ENCODE measurements at regions not wholly inside any gene's neighbourhood (a gene's known extent, or its start where the extent isn't known, plus 50 kb on each side); places are given as distances from the start of the nearest gene placed in this dataset.
"Not testable (repeated sequence)": the region's sequence is repeated elsewhere in the genome, so short reads cannot be mapped to it uniquely, and the experiment has no call there.

- no peak for DNase-seq (ENCODE audit: low read depth in 2 of 3, low spot score in 1 of 3)
Measured at GRCh38 chr2:146754606-146755005, 1090.2 kb upstream of the ACVR2A start.

- no peak for DNase-seq (ENCODE audit: low read depth in 2 of 3, low spot score in 1 of 3)
Measured at GRCh38 chr2:146748046-146748445, 1096.8 kb upstream of the ACVR2A start.

GRCh38 chr2:146741260-146741659 lies 1103.6 kb upstream of the ACVR2A start:
- no peak for DNase-seq (ENCODE audit: low read depth in 2 of 3, low spot score in 1 of 3)

- no peak for DNase-seq (ENCODE audit: low read depth in 2 of 3, low spot score in 1 of 3)
Measured at GRCh38 chr2:146734821-146735190, 1110.0 kb upstream of the ACVR2A start.

- no peak for DNase-seq (ENCODE audit: low read depth in 2 of 3, low spot score in 1 of 3)
Measured at GRCh38 chr2:146734042-146734820, 1110.6 kb upstream of the ACVR2A start.

- no peak for DNase-seq (ENCODE audit: low read depth in 2 of 3, low spot score in 1 of 3)
Measured at GRCh38 chr2:146730882-146731281, 1113.9 kb upstream of the ACVR2A start.

- no peak for DNase-seq (ENCODE audit: low read depth in 2 of 3, low spot score in 1 of 3)
Measured at GRCh38 chr2:146721486-146721885, 1123.3 kb upstream of the ACVR2A start.

- DNase-seq (ENCODE audit: low read depth in 2 of 3, low spot score in 1 of 3) = no peak
Measured at GRCh38 chr2:146720170-146720569, 1124.7 kb upstream of the ACVR2A start.

GRCh38 chr2:146716591-146716990 lies 1128.2 kb upstream of the ACVR2A start:
- no peak for DNase-seq (ENCODE audit: low read depth in 2 of 3, low spot score in 1 of 3)

- no peak for DNase-seq (ENCODE audit: low read depth in 2 of 3, low spot score in 1 of 3)
Measured at GRCh38 chr2:146709004-146709403, 1135.8 kb upstream of the ACVR2A start.

- no peak for DNase-seq (ENCODE audit: low read depth in 2 of 3, low spot score in 1 of 3)
Measured at GRCh38 chr2:146701183-146701582, 1143.6 kb upstream of the ACVR2A start.

- no peak for DNase-seq (ENCODE audit: low read depth in 2 of 3, low spot score in 1 of 3)
Measured at GRCh38 chr2:146697307-146697706, 1147.5 kb upstream of the ACVR2A start.

GRCh38 chr2:146696787-146697186 lies 1148.0 kb upstream of the ACVR2A start:
- DNase-seq (ENCODE audit: low read depth in 2 of 3, low spot score in 1 of 3) = not testable (repeated sequence)

- DNase-seq (ENCODE audit: low read depth in 2 of 3, low spot score in 1 of 3) = no peak
Measured at GRCh38 chr2:146681991-146682390, 1162.8 kb upstream of the ACVR2A start.

- DNase-seq (ENCODE audit: low read depth in 2 of 3, low spot score in 1 of 3) = no peak
Measured at GRCh38 chr2:146678516-146678915, 1166.3 kb upstream of the ACVR2A start.

GRCh38 chr2:146677280-146677679 lies 1167.5 kb upstream of the ACVR2A start:
- no peak for DNase-seq (ENCODE audit: low read depth in 2 of 3, low spot score in 1 of 3)

GRCh38 chr2:146669735-146670134 lies 1175.1 kb upstream of the ACVR2A start:
- DNase-seq (ENCODE audit: low read depth in 2 of 3, low spot score in 1 of 3) = no peak

- DNase-seq (ENCODE audit: low read depth in 2 of 3, low spot score in 1 of 3) = no peak
Measured at GRCh38 chr2:146666340-146666739, 1178.5 kb upstream of the ACVR2A start.

GRCh38 chr2:146665800-146666199 lies 1179.0 kb upstream of the ACVR2A start:
- no peak for DNase-seq (ENCODE audit: low read depth in 2 of 3, low spot score in 1 of 3)

GRCh38 chr2:146661473-146662096 lies 1183.2 kb upstream of the ACVR2A start:
- DNase-seq (ENCODE audit: low read depth in 2 of 3, low spot score in 1 of 3) = no peak

- no peak for DNase-seq (ENCODE audit: low read depth in 2 of 3, low spot score in 1 of 3)
Measured at GRCh38 chr2:146659976-146660375, 1184.9 kb upstream of the ACVR2A start.

- DNase-seq (ENCODE audit: low read depth in 2 of 3, low spot score in 1 of 3) = no peak
Measured at GRCh38 chr2:146652311-146652710, 1192.5 kb upstream of the ACVR2A start.

GRCh38 chr2:146651361-146651760 lies 1193.5 kb upstream of the ACVR2A start:
- no peak for DNase-seq (ENCODE audit: low read depth in 2 of 3, low spot score in 1 of 3)

All from stimulated activated CD4-positive, alpha-beta T cell treated with anti-CD3 and anti-CD28 coated beads, Interleukin-12 subunit alpha, Interleukin-12 subunit beta, amount 100 ng/mL, for 48 hours (primary cell).